ENCODE measurements at regions not wholly inside any gene's neighbourhood (a gene's known extent, or its start where the extent isn't known, plus 50 kb on each side); places are given as distances from the start of the nearest gene placed in this dataset.

- DNase-seq, result no peak
These were observed 186.9 kb upstream of the STARD13 start for GRCh38 chr13:33472446-33472845.

GRCh38 chr13:33479105-33479504, 193.6 kb upstream of the STARD13 start:
- no peak for DNase-seq

DNA sequence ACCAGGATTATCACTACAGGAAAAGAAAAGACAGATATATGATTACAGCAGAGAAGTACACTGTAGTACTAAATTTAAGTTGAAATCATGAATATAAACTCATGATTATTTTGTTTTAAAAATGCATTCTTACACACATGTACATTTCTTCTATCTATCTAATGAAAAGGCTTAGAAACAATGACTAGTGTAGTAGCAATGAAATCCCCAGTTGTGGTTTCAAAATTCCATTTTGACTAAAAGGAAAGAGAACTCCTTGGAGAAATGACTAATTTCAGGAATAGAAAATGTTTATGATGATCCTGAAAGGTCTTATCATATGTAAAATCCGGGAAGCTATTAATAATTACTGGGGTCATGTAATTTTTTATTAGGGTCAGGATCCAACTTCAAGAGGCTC, 195.0 kb upstream of the STARD13 start:
- DNase-seq, result no peak

DNA sequence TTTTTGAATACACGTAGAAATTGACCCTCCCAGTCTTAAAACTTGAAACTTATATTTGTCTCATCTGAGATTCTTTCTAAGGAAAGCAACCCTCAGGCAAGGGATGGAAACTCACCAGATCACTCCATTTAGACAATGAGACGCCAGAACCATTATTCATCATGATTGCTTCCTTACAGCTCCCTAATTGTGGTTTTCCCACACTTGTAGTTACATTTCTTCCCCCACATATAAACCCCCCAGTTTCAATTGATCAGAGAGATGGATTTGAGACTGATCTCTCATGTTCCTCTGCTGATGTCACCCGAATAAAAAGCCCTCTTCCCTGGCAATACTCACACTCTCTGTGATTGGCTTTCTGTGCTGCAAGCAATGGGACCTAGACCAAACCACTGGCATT, 197.9 kb upstream of the STARD13 start:
- DNase-seq, result no peak

GRCh38 chr13:33485247-33485646, 199.7 kb upstream of the STARD13 start:
- DNase-seq, result no peak

- DNase-seq, result no peak
These were observed 202.2 kb upstream of the STARD13 start for GRCh38 chr13:33487575-33488243.

GRCh38 chr13:33489563-33489962, 204.0 kb upstream of the STARD13 start:
- no peak for DNase-seq

DNA sequence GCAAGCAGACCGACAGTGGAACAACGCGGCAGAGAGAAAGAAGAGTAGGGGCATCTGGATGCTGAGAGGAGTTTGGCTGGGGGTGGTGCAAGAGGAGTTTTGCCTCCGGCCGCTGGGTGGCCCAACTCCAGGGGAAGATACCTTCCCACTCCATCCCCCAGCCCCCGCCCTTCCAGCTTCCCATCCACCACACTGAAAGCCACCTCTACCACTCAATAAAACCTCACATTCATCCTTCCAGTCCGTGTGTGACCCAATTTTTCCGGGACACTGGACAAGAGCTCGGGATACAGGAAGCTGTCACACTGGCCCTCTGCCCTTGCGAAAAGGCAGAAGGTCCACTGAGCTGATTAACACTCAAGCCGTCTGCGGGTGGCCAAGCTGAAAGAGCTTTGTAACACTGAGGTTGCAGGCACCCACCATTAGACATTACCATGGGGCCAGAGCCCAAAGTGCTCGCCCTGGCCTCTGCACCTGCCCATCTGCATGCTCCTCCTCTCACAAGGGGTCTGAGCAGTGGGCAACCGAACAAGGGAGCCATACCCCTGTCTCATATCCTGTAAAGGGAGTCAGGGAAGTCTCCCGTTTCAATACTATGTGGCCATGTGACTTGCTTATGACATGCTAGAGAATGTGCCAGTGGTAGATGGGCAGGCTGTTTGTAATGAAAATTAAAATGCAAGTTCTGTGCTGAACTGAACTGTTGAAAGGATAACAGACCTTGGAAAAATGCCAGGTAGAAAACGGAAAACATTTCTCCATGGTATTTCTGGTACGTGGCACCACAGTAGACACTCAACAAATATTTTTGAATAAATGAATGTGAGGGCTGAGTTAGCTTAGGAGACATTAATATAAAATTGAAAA, 205.1 kb upstream of the STARD13 start:
- no peak for DNase-seq

GRCh38 chr13:33493672-33494365, 208.3 kb upstream of the STARD13 start:
- no peak for DNase-seq

- no peak for DNase-seq
These were observed 209.1 kb upstream of the STARD13 start for GRCh38 chr13:33494596-33495204.

DNA sequence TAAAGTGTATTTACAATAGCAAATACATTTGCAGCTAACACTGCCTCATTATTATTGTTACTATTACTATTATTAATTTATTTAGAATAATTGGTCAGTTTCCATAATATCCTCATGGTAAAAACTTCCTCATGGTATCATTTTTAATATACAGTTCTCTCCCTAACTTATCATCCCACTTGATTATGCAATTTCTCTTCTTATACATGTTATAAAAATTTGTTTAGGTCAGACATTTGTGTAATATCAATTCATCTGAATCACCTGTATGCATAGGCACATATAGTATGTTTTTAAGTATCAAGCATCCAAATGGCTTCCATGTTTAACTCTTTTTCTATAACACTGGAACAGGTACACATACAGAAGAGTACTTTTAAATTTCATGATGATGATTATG, 210.8 kb upstream of the STARD13 start:
- DNase-seq, result no peak

GRCh38 chr13:33497146-33497845, 211.7 kb upstream of the STARD13 start:
- no peak for DNase-seq

- DNase-seq, result no peak
These were observed 222.5 kb upstream of the STARD13 start for GRCh38 chr13:33508060-33508459.

GRCh38 chr13:33509642-33510229, 224.2 kb upstream of the STARD13 start:
- DNase-seq, result no peak

DNA sequence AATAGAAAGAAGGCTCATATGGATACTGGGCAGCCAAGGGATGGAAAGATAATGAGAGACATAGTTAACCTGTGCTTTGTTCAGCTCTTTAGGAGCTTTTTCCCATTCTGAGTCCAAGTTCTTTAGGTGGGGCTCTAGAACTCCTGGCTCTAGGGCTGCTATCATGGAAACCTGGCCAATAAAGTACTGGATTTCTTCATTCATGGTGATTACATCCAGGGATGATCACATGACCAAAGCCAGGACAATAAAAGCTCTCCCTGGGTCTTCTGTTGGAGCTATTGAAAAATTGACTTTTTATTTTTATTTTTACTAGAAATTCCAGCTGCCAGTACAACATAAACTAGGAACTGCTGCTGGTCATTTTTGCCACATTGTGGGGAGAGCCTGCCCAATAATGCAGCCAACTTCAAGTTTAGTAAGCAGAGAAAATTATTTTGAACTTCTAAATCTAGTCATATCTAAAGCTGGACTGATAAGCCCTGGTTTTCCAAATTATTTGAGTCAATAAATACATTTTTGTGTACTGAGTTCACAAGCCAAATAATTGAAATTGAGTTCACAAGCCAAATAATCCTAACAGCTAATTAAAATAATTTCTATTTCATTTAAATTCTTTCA, 224.9 kb upstream of the STARD13 start:
- no peak for DNase-seq

GRCh38 chr13:33512880-33513554, 227.5 kb upstream of the STARD13 start:
- DNase-seq, result no peak

GRCh38 chr13:33514362-33514761, 228.8 kb upstream of the STARD13 start:
- no peak for DNase-seq

- DNase-seq, result no peak
These were observed 229.6 kb upstream of the STARD13 start for GRCh38 chr13:33515146-33515545.

DNA sequence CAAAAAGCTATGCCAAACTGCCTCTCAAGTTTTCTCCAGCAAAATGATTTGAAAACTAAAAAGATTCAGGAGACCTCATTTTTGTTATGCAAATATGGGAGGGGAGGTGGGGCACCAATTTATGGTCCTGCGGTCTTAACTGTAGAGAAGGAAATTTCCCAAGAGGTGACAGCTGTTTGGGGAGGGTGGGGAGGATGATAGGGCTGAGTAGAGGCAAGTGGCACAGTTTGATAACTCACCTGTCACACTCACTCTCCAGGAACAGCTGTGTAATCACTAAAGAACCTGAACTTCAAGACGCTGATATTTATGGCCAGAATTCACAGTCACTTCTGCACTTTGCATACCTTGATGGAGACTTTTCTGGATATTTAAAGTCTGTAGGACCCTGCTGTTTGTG, 232.9 kb upstream of the STARD13 start:
- DNase-seq, result no peak

DNA sequence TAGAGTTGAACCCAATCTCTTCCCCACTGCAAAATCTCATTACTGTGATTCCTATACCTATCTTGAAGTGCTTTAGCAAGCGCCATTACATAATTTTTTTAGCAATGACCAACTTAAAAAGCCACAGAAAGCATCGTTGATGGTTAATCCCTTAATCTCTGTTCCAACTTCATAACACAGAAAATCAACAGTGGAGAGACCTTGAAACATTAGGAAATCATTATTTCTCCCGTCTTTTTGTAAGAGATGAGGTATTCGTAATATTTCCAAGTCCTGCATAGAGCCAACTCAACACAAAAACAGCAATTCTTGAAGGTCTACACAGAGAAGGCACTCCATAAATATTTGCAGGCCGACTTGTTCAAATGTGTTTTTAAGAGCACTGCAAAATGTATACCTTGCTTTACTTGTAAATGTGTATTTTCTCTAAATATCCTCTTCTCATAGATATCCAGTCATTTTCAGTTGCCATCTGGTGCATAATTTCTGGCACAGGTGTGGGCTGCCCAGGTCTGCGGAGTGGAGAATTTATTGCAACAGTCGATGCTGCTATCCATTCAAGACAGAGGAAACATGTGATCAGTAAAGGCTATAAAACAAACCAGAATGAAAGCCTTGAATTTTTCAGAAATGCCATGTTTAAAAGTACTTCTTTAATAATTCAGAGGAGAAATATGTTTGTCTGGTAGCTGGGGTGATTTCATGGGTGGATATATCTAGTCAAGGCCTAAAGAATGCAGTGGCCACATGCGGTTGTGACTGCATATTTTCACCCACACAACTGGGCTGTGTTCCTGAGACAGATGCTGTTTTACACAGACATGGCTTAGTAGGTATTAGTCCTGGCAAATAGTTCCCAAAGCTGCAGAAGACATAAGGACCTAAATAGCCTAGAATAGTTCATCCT, 234.3 kb upstream of the STARD13 start:
- DNase-seq, result no peak
